OCI-LY7 (cell line): ENCODE measurements at regions not wholly inside any gene's neighbourhood (a gene's known extent, or its start where the extent isn't known, plus 50 kb on each side); places are given as distances from the start of the nearest gene placed in this dataset.

Source experiments
- CTCF ChIP-seq: fragments of 200-600 bp; sonication (generic); conservative IDR thresholded peaks from 2 replicates; pipeline ENCODE4 v1.5.1; 2014; ENCODE audit warnings: mild to moderate bottlenecking, antibody characterized with exemption, low read length, moderate library complexity, mixed read lengths
- EZH2phosphoT487 ChIP-seq: fragments of 200-600 bp; sonication (generic); IDR thresholded peaks from 2 replicates; pipeline ENCODE4 v1.6.1; 2018; ENCODE audit warnings: low read depth, borderline replicate concordance, mild to moderate bottlenecking, mixed run types, antibody characterized with exemption, low read length, moderate library complexity, mixed read lengths

- no peak for TF ChIP-seq CTCF
- no peak for TF ChIP-seq EZH2phosphoT487
These were observed 731.6 kb upstream of the FANCL start for GRCh38 chr2:58972737-58973136.
